ENCODE measurements at regions not wholly inside any gene's neighbourhood (a gene's known extent, or its start where the extent isn't known, plus 50 kb on each side); places are given as distances from the start of the nearest gene placed in this dataset.

GRCh38 chr15:95169541-95170459 is 938.4 kb downstream of the MCTP2 start:
- TF ChIP-seq CTCF (IDR thresholded peaks at IDR 0.05; ENCODE audit: low read depth, low read length) (no peak), EZH2phosphoT487 (IDR thresholded peaks at IDR 0.05; ENCODE audit: low read depth) (no peak)

Data from OCI-LY3 (cell line).